GM12873 (cell line): ENCODE measurements at regions not wholly inside any gene's neighbourhood (a gene's known extent, or its start where the extent isn't known, plus 50 kb on each side); places are given as distances from the start of the nearest gene placed in this dataset.

Experiments
- TF ChIP-seq, protein P1 (sequence below): IDR thresholded peaks from 2 replicates; pipeline ENCODE4 v1.5.1; 2012; ENCODE audit warnings: low read depth, mild to moderate bottlenecking, moderate library complexity, low read length, control low read depth; ENCODE audit not compliant: insufficient read depth; ENCODE audit errors: missing control alignments

DNA sequence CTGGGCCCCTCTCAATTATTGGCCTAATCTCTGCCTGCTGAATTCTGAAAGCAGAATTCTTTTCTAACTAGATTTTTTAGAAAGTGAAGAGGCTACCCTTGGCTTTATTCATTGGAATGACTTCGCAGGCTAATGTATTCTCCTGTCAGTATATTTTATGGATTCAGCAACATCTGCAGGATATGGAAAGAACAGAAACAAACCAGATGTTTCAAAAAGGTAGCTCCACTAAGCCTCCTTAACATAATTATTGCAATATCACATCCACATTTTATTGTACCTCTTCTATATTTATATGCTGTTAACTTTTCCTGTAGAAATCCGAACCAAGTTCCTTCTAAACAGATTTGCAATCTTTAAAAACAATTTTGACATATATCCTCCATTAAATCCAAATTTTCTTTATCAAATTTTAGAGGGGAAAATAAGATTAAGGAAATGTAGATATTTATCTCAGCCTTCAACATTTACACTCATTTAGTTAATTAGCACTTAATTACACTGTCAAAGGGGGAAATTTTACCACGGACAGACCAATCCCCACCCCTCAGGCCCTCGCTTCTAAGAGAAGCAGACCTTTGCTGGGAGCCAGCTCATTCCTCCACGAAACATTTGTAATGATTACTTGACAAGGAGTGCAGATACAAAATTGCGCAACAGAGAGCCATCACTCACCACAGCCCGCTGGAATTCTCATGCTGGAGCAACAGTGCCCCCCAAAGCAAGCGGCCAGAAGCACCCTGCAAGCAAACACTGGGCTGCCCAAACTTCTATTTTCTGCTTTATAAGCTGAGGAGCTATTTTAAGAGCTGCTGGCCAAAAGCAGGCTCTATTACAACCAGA lies 253.4 kb downstream of the ETAA1 start:
- TF ChIP-seq, protein P1, sequence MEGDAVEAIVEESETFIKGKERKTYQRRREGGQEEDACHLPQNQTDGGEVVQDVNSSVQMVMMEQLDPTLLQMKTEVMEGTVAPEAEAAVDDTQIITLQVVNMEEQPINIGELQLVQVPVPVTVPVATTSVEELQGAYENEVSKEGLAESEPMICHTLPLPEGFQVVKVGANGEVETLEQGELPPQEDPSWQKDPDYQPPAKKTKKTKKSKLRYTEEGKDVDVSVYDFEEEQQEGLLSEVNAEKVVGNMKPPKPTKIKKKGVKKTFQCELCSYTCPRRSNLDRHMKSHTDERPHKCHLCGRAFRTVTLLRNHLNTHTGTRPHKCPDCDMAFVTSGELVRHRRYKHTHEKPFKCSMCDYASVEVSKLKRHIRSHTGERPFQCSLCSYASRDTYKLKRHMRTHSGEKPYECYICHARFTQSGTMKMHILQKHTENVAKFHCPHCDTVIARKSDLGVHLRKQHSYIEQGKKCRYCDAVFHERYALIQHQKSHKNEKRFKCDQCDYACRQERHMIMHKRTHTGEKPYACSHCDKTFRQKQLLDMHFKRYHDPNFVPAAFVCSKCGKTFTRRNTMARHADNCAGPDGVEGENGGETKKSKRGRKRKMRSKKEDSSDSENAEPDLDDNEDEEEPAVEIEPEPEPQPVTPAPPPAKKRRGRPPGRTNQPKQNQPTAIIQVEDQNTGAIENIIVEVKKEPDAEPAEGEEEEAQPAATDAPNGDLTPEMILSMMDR: peak; percentile 54

DNA sequence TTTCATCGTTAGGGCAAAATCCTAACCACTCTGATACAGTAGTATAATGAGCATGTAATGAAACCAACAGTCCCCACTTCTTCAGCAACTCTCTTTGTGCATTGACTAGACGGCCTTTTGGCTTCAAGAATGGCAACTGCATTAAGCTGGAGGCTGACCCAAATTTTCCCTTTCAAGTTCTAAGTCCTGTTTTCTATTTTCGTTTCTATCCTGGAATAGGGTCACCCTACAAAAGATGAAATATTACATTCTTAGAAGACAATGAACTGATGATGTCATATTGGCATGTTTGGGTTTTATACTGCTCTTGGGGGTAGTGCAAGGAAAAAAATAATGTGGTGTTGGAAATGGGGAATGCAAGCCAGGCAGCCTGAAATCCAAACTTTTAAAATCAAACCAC lies 254.4 kb downstream of the ETAA1 start:
- TF ChIP-seq, protein P1: no peak

DNA sequence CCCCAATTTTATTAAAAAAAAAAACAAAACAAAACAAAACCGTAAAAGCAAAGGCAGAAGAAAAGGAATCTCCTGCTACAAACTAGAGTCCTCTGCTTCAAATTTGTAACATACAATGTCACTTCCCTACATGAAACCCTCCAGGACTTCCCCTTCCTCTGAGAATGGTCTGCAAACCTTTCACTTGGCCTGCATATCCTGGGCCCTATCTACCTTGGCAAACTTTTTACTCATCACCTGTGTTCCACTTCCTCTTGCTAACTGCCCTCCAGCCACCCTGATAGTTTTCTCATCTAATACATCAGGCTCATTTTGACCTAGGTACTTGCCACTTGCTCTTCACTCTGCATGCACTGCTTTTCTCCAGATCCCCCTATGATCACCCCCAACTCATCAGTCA lies 255.5 kb downstream of the ETAA1 start:
- TF ChIP-seq, protein P1: no peak

DNA sequence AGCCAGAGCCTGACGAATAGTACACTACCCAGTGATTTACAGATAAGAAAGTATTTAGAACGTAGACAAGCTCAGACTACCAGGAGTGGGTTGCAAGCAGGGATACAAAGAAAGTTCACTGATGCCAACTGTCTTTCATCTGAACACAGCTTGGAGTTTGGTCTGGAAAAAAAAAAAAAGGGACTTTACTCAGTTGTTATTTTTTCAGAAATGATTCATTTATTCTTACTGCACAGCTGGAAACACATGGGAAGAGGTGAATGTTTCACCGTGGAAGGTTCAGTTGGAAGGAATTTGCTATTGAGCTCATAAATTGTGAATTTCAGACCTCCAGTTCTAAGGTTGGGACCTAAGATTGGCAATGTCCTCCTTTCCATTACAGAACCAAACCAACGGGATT lies 259.7 kb downstream of the ETAA1 start:
- TF ChIP-seq, protein P1: no peak

DNA sequence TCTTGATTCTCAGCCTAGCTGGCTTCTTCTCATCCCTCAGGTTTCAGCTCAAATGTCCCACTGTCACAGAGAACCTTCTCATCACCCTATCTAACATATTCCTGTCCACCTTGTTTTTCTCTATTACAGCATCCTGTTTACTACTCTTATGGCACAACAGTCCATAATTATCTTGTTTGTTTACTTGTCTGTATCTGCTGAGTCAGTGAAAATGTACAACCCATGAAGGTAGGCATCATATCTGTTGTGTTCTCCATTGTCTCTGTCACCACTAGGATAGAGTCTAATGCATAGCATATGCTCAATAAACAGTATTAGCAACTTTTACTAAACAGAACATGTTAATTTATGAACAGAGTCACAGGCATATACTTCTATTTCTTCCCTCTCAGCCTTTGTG lies 261.7 kb downstream of the ETAA1 start:
- TF ChIP-seq, protein P1: no peak

DNA sequence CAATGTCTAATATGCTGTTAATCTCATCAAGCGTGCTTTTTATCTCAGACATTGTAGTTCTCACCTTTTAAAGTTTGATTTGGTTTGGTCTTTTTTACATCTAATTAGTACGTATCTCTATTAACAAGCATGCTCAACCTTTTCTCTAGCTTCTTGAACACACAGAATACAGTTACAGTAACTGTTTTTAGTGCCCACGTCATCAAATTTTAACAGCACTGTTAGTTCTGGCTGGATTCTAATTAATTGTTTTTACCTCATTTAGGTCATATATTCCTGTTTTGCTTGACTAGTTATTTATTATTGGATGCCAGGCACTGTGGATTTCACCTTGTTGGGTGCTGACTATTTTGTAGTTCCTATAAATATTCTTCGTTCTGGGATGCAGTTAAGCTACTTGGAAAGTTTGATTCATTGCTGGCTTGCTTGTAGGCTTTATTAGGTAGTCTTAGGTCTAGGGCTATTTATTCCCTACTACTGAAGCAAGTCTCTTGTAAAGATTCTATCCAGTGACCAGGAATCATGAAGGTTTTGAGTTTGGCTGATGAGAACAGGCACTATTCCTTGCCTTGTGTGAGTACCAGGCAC lies 263.0 kb downstream of the ETAA1 start:
- TF ChIP-seq, protein P1: no peak

DNA sequence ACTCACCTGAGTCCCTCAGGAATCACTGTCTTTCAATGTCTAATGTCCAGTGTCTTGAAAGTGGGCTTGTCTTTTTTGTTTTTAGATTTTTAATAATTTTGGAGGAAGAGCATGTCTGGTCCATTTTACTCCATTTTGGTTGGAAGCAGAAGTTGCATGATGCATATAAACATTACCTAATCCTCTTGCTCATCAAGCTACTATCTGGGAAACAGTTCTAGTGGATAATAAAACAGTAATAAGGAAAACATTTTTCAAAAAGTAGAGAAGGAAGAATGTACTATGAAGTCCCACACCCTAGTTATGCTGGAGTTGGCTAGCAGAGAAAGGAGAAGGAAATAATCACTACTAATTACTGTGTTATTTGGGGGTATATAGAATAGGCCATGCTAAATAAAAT lies 263.7 kb downstream of the ETAA1 start:
- TF ChIP-seq, protein P1: no peak
